Amygdala (tissue), 56 donors: ENCODE measurements at regions not wholly inside any gene's neighbourhood (a gene's known extent, or its start where the extent isn't known, plus 50 kb on each side); places are given as distances from the start of the nearest gene placed in this dataset.
"Not testable (repeated sequence)": the region's sequence is repeated elsewhere in the genome, so short reads cannot be mapped to it uniquely, and the experiment has no call there.

Experiments
- DNase-seq, 56 donors: peaks; one replicate each; lab custom pipeline; 2025; lab: John Stamatoyannopoulos, UW

DNA sequence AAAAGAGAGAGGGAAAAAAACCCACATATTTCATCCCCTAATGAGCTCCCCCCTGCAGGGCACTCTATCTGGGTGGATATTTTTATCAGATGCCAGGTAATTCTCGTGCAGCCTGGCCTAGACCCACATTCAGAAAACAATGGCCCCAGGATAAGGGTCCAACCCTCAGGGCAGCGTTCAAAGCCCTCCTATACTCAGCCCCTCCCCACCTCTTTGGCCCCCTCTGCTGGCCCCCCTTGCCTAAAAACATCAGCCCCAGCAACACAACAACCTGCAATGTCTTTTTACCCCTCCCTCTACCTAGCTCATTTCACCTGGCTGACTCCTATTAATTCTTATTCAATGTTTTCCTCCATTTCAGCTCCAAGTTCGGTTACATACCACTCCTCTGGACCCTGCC is 145.4 kb upstream of the MED14 start:
- DNase-seq: no peak

- DNase-seq: no peak
Measured at GRCh38 chrX:40883021-40883619, 147.8 kb upstream of the MED14 start.

GRCh38 chrX:40885989-40886388 is 150.6 kb upstream of the MED14 start:
- DNase-seq: no peak

GRCh38 chrX:40887476-40887875 is 152.1 kb upstream of the MED14 start:
- no peak for DNase-seq

GRCh38 chrX:40891798-40892197 is 156.5 kb upstream of the MED14 start:
- DNase-seq: no peak

DNA sequence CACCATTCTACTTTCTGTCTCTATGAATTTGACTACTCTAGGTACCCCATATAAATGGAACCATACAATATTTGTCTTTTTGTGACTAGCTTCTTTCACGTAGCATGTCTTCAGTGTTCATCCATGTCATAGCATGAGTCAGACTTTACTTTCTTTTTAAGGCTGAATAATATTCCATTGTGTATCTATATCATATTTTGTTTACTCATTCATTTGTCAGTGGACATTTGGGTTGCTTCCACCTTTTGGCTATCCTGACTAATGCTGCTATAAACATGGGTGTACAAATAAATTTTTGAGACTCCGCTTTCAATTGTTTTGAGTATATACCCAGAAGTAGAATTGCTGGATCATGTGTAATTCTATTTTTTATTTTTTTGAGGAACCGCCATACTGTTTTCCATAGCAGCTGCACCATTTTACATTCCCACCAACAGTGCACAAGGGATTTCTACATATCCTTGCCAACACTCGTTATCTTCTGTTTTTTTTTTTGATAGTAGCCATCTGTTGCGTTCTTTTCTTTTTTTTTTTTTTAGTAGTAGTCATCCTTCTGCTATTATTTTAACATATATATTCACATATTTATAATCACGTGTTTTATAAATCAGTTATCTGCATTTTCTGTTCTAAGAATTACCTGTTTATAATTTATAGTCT is 158.0 kb upstream of the MED14 start:
- DNase-seq: no peak

DNA sequence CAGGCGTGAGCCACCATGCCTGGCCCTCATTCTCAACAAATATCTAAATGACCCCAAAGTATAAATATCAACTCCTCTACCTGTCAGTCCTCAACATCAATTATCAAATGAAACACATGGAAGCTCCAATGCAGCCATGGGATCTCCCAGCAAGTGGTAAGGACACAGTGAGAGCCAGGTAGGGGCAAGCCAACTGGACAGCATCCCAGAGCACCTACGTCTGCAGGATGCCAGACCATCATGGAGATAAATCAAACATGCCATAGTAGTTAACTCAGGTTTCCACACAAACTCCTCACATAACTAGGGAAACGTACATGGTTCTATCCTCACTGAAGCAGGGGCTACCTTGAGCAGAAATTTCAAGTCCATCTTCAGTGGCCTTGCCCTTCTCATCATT is 159.9 kb upstream of the MED14 start:
- DNase-seq: no peak

DNA sequence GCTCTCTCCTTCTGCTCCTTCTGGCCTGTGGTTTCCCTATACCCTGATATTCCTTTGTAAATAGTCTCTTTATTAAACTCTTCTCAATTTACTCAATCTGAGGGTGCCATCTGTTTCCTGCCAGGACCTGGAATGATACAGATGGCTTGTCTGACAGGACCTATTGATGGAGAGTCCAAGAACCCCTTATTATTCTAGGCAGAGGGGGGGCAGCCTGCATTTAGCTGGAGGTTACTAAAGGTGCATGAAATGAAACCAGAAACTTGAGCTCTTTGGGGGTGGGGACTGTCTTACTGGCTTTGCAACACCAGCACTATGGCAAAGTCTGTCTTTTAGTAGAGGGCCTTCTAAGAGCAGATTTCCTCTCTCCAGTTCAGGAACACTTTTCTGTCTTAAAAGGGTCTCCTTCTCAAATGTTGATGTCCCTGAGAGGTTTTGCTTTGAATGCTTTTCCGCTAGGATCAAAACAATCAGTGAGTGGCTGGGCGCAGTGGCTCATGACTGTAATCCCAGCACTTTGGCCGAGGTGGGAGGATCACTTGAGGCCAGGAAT is 162.5 kb upstream of the MED14 start:
- no peak for DNase-seq

- DNase-seq: not testable (repeated sequence)
Measured at GRCh38 chrX:40904739-40905138, 169.4 kb upstream of the MED14 start.

GRCh38 chrX:40908026-40908425 is 172.7 kb upstream of the MED14 start:
- DNase-seq: no peak

DNA sequence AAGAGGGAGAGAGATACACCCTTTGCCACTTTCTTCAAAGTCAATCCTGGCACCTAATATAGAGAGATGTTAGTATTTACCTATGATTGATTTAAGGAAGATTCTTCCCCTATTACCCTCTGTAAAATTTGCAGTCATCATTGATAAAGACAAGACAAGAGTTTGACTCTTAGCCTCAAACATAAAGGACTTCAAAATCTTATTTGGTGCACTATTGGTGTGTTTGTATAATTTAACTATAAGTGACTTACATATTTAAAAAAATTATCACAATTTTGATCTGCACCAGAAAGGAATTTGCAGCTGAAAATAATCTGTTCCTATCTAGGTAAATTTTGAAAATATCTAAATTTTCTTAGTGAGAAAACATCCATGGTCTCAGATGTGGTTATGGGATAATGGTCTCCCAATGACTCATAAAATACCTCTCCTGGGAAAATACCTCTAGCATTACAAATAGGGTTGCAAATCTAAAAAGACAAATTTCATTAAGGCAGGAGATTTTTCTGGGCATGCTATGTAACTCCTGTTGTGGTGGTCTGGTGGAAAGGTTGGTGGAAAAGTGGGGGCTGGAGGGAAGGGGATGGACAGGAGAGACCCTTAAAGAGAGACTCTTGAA is 173.6 kb upstream of the MED14 start:
- no peak for DNase-seq

DNA sequence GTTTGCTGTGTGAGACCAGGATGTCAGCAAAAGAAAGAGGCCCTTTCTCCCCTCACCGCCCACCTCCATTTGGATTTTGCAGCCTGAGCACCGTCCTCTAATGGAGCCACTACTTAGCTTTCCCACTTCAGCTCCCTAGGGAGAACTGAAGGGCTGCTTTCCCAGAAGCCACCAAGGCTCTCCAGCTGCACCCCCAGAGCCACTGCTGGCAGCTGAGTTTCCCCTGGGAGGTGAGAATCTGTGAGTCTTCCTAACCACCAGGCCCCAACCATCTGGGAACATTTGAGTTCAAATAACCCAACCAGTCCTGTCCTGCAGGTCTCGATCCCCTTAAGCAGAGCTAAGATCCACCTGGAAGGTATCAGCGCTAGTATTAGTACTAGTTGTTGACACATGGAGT is 173.1 kb upstream of the USP9X start:
- DNase-seq: no peak

DNA sequence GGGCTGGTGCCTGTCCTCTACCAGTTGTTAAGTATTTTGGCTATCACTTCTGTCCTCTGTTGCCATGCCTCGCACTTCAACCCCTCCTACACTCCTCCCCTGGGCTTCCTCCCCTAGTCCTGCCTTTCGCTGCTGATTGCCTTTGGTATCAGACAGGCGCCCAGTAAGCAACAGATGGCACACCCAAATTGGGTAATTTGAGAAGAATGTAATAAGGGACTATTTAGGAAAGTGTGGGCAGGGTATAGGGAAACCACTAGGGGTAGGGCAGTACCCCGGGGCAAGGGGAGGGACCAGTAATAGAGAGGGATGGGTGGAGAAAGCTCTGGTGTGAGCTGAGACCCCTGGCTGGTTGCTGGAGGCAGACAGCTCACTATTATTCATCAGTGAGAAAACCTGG is 172.7 kb upstream of the USP9X start:
- no peak for DNase-seq

DNA sequence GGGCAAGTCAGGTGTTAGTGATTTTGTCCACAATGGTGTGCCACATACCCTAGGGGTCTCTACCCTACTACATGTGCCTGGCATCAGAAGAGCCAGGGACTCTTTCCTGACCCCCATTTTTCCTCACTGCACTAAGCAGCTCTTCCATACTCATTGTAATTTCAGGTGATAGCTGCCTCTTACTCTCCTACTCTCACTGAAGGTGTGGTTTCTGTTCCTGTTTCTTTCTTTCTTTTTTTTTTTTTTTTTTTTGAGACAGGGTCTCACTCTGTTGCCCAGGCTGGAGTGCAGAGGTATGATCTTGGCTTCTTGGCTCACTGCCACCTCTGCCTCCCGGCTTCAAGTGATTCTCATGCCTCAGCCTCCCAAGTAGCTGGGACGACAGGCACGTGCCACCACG is 164.9 kb upstream of the USP9X start:
- DNase-seq: no peak

DNA sequence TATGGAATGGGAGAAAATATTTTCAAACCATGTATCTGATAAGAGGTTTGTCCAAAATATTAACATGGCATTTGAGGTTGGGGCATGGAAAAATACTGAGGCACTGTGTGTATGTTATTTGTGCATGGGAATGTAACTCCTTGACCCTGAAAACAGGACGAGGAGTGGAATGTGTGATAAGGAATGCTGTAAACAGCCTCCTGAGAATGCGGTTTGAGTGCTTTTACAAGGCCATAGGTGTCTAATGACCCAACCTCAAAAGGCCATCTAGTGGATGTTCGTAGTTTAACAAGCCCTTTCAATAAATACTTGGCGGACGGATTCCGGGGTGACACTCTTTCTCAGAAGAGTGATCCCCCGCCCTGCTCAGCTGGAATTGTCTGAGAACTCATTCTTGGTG is 162.9 kb upstream of the USP9X start:
- no peak for DNase-seq

GRCh38 chrX:40926739-40927427 is 158.4 kb upstream of the USP9X start:
- not testable (repeated sequence) for DNase-seq

DNA sequence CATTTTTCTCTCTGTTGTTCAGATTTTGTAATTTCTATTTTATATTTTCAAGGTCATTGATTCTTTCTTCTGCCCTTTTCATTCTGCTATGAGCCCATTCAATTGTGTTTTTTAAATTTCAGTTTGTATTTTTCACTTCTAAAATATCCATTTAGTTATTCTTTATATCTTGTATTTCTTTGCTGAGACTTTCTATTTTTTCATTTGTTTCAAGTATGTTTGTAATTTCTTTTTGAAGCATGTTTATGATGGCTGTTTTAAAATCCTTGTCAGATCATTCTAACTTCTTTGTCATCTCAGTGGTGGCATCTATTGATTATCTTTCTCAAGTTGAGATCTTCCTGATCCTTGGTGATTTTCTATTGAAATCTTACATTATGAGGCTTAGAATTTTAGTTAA is 157.2 kb upstream of the USP9X start:
- DNase-seq: no peak

- no peak for DNase-seq
Measured at GRCh38 chrX:40931921-40932320, 153.3 kb upstream of the USP9X start.

GRCh38 chrX:40933132-40933705 is 152.0 kb upstream of the USP9X start:
- no peak for DNase-seq

- no peak for DNase-seq
Measured at GRCh38 chrX:40933706-40934425, 151.4 kb upstream of the USP9X start.
